ENCODE measurements at regions not wholly inside any gene's neighbourhood (a gene's known extent, or its start where the extent isn't known, plus 50 kb on each side); places are given as distances from the start of the nearest gene placed in this dataset.

DNA sequence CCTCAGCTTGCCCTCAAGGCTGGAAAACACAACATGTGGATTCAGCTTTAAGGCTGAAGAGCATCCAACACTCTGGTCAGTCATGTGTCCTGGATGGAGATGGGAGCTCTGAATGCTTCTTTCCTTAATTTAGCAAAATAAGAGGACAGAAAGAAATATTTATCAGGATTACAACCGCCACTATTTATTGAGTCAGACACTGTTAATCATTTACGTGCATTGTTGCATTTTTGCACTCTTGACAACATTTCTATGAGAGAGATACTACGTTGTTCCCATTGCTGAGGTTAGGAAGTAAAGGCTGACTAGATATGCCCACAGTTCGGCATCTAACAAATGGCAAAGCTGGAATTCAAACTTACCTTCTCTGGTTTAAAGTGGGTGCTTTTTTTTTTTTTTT, 101.8 kb upstream of the KMT2C start:
- TF ChIP-seq, protein P1, sequence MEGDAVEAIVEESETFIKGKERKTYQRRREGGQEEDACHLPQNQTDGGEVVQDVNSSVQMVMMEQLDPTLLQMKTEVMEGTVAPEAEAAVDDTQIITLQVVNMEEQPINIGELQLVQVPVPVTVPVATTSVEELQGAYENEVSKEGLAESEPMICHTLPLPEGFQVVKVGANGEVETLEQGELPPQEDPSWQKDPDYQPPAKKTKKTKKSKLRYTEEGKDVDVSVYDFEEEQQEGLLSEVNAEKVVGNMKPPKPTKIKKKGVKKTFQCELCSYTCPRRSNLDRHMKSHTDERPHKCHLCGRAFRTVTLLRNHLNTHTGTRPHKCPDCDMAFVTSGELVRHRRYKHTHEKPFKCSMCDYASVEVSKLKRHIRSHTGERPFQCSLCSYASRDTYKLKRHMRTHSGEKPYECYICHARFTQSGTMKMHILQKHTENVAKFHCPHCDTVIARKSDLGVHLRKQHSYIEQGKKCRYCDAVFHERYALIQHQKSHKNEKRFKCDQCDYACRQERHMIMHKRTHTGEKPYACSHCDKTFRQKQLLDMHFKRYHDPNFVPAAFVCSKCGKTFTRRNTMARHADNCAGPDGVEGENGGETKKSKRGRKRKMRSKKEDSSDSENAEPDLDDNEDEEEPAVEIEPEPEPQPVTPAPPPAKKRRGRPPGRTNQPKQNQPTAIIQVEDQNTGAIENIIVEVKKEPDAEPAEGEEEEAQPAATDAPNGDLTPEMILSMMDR (IDR thresholded peaks at IDR 0.05), result no peak
- TF ChIP-seq POLR2AphosphoS5 (IDR thresholded peaks at IDR 0.05; ENCODE audit: insufficient read depth in 1 of 2, low read depth in 1 of 2) (no peak), POLR2A (IDR thresholded peaks at IDR 0.05) (no peak)
